LNCAP (cell line): ENCODE measurements at regions not wholly inside any gene's neighbourhood (a gene's known extent, or its start where the extent isn't known, plus 50 kb on each side); places are given as distances from the start of the nearest gene placed in this dataset.

Source experiments
- TF ChIP-seq, protein P1 (sequence below): fragments of 450-650 bp; IDR thresholded peaks from 2 replicates; pipeline ENCODE4 v1.5.1; 2017; ENCODE audit warnings: mild to moderate bottlenecking

DNA sequence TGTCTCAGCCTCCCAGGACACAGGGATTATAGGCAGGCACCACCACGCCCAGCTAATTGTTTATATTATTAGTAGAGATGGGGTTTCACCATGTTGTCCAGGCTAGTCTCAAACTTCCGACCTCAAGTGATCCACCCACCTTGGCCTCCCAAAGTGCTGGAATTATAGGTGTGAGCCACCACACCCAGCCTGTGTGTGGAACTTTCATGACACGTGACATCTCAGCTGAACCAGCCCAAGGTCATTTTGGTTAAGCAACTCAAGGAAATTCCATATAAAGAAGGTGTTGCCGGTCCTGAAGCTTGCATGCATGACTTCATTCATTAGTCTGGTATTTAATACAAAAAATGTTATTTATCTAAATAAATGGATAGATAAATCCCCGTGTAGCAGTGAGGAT lies 145.5 kb downstream of the AXIN2 start:
- TF ChIP-seq, protein P1, sequence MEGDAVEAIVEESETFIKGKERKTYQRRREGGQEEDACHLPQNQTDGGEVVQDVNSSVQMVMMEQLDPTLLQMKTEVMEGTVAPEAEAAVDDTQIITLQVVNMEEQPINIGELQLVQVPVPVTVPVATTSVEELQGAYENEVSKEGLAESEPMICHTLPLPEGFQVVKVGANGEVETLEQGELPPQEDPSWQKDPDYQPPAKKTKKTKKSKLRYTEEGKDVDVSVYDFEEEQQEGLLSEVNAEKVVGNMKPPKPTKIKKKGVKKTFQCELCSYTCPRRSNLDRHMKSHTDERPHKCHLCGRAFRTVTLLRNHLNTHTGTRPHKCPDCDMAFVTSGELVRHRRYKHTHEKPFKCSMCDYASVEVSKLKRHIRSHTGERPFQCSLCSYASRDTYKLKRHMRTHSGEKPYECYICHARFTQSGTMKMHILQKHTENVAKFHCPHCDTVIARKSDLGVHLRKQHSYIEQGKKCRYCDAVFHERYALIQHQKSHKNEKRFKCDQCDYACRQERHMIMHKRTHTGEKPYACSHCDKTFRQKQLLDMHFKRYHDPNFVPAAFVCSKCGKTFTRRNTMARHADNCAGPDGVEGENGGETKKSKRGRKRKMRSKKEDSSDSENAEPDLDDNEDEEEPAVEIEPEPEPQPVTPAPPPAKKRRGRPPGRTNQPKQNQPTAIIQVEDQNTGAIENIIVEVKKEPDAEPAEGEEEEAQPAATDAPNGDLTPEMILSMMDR: no peak

- TF ChIP-seq, protein P1: no peak
Observed at GRCh38 chr17:65413390-65413789, 148.1 kb downstream of the AXIN2 start.

DNA sequence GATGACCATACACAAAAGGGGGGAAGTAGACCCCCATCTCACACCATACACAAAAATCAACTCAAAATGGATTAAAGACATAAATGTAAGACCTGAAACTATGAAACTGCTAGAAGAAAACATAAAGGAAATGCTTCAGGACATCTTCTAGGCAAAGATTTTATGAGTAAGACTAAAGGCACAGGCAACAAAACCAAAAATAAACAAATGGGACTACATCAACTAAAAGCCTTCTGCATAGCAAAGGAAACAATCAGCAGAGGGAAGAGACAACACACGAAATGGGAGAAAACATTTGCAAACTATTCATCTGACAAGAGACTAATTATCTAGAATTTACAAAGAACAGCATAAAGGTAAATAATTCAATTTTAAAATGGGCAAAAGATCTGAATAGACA lies 152.1 kb downstream of the AXIN2 start:
- TF ChIP-seq, protein P1: no peak

DNA sequence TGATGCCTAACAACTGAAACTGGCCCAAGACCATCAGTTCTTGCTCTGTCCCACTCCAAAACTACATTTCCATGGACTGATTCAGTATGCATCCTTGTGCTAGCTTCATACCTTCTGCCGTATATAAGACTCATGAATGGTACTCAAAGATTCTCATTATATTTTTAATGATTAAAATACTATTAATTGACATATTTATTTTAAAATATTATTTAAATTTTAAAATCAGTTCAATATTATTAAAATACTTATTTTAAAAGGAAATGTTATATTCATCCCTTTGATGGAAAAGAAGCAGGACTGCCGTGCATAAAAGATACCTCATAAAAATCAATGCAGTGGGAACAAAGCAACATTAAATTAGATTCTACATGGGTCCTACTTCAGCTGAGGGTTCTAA lies 153.4 kb downstream of the AXIN2 start:
- TF ChIP-seq, protein P1: no peak

- TF ChIP-seq, protein P1: no peak
Observed at GRCh38 chr17:65407017-65407416, 154.4 kb downstream of the AXIN2 start.

GRCh38 chr17:65406552-65406951 lies 154.9 kb downstream of the AXIN2 start:
- TF ChIP-seq, protein P1: no peak

DNA sequence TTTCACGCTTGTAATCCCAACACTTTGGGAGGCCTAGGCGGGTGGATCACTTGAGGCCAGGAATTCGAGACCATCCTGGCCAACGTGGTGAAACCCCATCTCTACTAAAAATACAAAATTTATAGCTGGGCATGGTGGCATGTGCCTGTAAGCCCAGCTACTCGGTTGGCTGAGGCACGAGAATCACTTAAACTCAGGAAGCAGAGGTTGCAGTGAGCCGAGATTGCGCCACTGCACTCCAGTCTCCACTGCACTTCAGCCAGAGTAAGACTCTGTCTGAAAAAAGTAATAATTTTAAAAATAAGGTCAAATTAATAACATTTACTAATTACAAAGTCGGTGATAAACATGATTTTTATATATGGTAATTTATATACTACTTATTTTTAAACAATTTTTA lies 155.9 kb downstream of the AXIN2 start:
- TF ChIP-seq, protein P1: no peak

DNA sequence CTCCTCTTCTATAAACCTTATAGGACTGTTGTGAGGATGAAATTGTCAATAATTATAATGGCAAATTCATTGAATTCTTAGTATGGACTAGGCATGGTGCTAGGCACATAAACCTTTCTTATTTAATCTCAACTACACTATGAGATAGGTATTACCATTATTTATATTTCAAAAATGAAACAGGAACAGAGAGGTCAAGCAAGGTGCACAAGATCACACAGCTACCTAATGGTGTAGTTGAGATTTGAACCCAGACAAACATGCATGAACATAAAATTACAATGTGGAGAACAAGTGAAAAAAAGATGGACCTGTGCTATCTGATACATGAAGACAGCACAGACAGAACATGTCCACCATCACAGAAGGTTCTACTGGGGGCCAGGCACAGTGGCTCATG lies 156.7 kb downstream of the AXIN2 start:
- TF ChIP-seq, protein P1: no peak
